PC-9 (cell line): ENCODE measurements at regions not wholly inside any gene's neighbourhood (a gene's known extent, or its start where the extent isn't known, plus 50 kb on each side); places are given as distances from the start of the nearest gene placed in this dataset.

Experiments
- BruUV-seq: library from RNA; stranded (reverse); fragments of 400-500 nt; replicated peaks from 2 replicates; lab custom pipeline; 2021; lab: Mats Ljungman, UMichigan
- CTCF ChIA-PET: fragments of 300-600 bp; sonication (Branson Sonifier 250); formaldehyde crosslinking; loops from one replicate; lab custom pipeline; 2022; ENCODE audit warnings: antibody characterized with exemption; lab: Charles Lee
- POLR2A ChIA-PET: fragments of 300-600 bp; sonication (Branson Sonifier 250); formaldehyde crosslinking; loops from one replicate; lab custom pipeline; 2022; ENCODE audit warnings: antibody characterized with exemption; ENCODE audit not compliant: unreplicated experiment; lab: Charles Lee
- DNase-seq, 2 experiments: peaks; one replicate each; pipeline versions ENCODE4 v3.0.0 to v3.0.0-alpha.2; 2015 to 2022; ENCODE audit warnings: mixed read lengths in 1 of 2
- H2AFZ ChIP-seq: fragments of 200-600 bp; sonication (generic); 2 replicates; pipeline ENCODE4 v1.8.1; 2017; ENCODE audit warnings: antibody characterized with exemption
- H3F3A ChIP-seq: fragments of 200-600 bp; sonication (generic); 2 replicates; pipeline ENCODE4 v1.8.1; 2017; ENCODE audit warnings: antibody characterized with exemption, mild to moderate bottlenecking, low read depth; ENCODE audit not compliant: insufficient read depth
- H3K27ac ChIP-seq: fragments of 200-600 bp; sonication (generic); 2 replicates; pipeline ENCODE4 v1.6.1; 2016; ENCODE audit warnings: mixed run types
- H3K27me3 ChIP-seq: fragments of 200-600 bp; sonication (generic); 2 replicates; pipeline ENCODE4 v1.6.1; 2016; ENCODE audit warnings: low read depth, mixed run types; ENCODE audit not compliant: insufficient read depth
- H3K36me3 ChIP-seq: fragments of 200-600 bp; sonication (generic); 2 replicates; pipeline ENCODE4 v1.6.1; 2016; ENCODE audit warnings: low read depth, mixed run types
- H3K4me1 ChIP-seq: fragments of 200-600 bp; sonication (generic); replicated peaks from 2 replicates; pipeline ENCODE4 v1.6.1; 2016; ENCODE audit warnings: mixed run types; ENCODE audit not compliant: insufficient read depth
- H3K4me2 ChIP-seq: fragments of 200-600 bp; sonication (generic); 2 replicates; pipeline ENCODE4 v1.6.1; 2017; ENCODE audit warnings: mixed run types
- H3K4me3 ChIP-seq: fragments of 200-600 bp; sonication (generic); 2 replicates; pipeline ENCODE4 v1.6.1; 2016; ENCODE audit warnings: mixed run types
- H3K79me2 ChIP-seq: fragments of 200-600 bp; sonication (generic); 2 replicates; pipeline ENCODE4 v1.6.1; 2017; ENCODE audit warnings: low read depth, mixed run types
- H3K9me2 ChIP-seq: fragments of 200-600 bp; sonication (generic); 2 replicates; pipeline ENCODE4 v1.8.1; 2017; ENCODE audit warnings: mild to moderate bottlenecking; ENCODE audit not compliant: insufficient read depth
- H3K9me3 ChIP-seq: fragments of 200-600 bp; sonication (generic); 2 replicates; pipeline ENCODE4 v1.8.1; 2016; ENCODE audit warnings: low read depth; ENCODE audit not compliant: insufficient read depth
- H4K20me1 ChIP-seq: fragments of 200-600 bp; sonication (generic); 2 replicates; pipeline ENCODE4 v1.8.1; 2017; ENCODE audit not compliant: insufficient read depth
- EZH2 ChIP-seq: fragments of 200-600 bp; sonication (generic); IDR thresholded peaks from 2 replicates; pipeline ENCODE4 v1.8.0; 2017; ENCODE audit warnings: antibody characterized with exemption, low read depth
- intact Hi-C: fragments of 100-400 bp; cut with micrococcal nuclease; formaldehyde crosslinking; loops from one replicate; pipeline ENCODE4 v1.10.0; 2022; ENCODE audit not compliant: unreplicated experiment
- TF ChIP-seq, protein P1 (sequence below): fragments of 200-600 bp; sonication (generic); conservative IDR thresholded peaks from 2 replicates; pipeline ENCODE4 v1.6.1; 2017; ENCODE audit warnings: mixed run types, antibody characterized with exemption, mild to moderate bottlenecking, moderate library complexity

DNA sequence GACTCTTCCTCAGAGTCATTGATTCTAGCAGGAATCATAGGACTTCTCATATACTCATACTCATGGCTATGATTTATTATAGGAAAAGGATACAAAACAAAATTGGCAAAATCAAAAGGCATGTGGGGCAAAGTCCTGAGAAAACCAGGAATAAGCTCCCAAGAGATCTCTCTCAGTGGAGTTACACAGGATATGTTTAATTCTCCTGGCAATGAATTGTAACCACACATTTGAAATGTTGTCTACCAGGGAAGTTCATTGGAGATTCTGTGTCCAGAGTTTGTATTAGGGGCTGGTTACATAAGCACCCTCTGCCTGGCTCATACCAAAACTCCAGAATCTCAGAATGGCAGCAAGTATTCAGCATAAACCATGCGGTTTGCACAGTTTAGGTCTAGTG lies 63.9 kb downstream of the ADAMTS1 start:
- H2AFZ ChIP-seq = no peak overlapping the region
- no peaks in the 10 kb centered on the region for H3K9me2 ChIP-seq
- no peaks in the 10 kb centered on the region for H3K79me2 ChIP-seq
- no peaks in the 10 kb centered on the region for H3K36me3 ChIP-seq
- H3K4me2 ChIP-seq = no peak overlapping the region
- CTCF ChIA-PET = no interaction called here
- intact Hi-C loops = no loop called here
- no peak for DNase-seq
- H4K20me1 ChIP-seq = no peaks in the 10 kb centered on the region
- H3K27ac ChIP-seq = no peak overlapping the region
- no peaks in the 10 kb centered on the region for H3K27me3 ChIP-seq
- H3K4me1 ChIP-seq = no peaks in the 10 kb centered on the region
- TF ChIP-seq, protein P1, sequence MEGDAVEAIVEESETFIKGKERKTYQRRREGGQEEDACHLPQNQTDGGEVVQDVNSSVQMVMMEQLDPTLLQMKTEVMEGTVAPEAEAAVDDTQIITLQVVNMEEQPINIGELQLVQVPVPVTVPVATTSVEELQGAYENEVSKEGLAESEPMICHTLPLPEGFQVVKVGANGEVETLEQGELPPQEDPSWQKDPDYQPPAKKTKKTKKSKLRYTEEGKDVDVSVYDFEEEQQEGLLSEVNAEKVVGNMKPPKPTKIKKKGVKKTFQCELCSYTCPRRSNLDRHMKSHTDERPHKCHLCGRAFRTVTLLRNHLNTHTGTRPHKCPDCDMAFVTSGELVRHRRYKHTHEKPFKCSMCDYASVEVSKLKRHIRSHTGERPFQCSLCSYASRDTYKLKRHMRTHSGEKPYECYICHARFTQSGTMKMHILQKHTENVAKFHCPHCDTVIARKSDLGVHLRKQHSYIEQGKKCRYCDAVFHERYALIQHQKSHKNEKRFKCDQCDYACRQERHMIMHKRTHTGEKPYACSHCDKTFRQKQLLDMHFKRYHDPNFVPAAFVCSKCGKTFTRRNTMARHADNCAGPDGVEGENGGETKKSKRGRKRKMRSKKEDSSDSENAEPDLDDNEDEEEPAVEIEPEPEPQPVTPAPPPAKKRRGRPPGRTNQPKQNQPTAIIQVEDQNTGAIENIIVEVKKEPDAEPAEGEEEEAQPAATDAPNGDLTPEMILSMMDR = no peak
- TF ChIP-seq EZH2 = no peak
- H3K4me3 ChIP-seq = no peak overlapping the region
- BruUV-seq = no TSS peak
- no peaks in the 10 kb centered on the region for H3F3A ChIP-seq
- H3K9me3 ChIP-seq = no peaks in the 10 kb centered on the region
- POLR2A ChIA-PET = no interaction called here

DNA sequence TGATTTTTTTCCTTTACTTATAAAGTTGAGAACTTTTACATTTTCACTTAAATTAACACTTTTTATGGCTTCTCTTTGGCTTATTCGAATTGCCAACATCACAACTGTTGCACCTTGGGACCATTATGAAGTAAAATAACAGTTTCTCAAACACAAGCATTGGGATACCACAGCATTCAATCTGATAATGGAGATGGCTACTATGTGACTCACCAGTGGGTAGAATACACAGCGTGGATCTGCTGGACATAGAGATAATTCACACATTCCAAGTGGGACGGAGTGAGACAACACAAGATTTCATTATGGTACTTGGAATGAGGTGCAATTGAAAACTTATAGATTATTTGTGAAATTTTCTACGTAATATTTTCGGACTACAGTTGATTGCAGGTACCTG lies 68.0 kb downstream of the ADAMTS1 start:
- Histone ChIP-seq H2AFZ (no peak overlapping the region), H3K27ac (no peak overlapping the region), H4K20me1 (no peaks in the 10 kb centered on the region), H3K36me3 (no peaks in the 10 kb centered on the region), H3K4me3 (no peak overlapping the region), H3K79me2 (no peaks in the 10 kb centered on the region), H3K27me3 (no peaks in the 10 kb centered on the region), H3K9me3 (no peaks in the 10 kb centered on the region), H3K4me2 (no peak overlapping the region), H3F3A (no peaks in the 10 kb centered on the region), H3K9me2 (no peaks in the 10 kb centered on the region), H3K4me1 (no peaks in the 10 kb centered on the region)
- ChIA-PET POLR2A (no interaction called here), CTCF (no interaction called here)
- intact Hi-C loops = no loop called here
- TF ChIP-seq EZH2 = no peak
- TF ChIP-seq, protein P1 = no peak
- BruUV-seq = no TSS peak
- DNase-seq = no peak

DNA sequence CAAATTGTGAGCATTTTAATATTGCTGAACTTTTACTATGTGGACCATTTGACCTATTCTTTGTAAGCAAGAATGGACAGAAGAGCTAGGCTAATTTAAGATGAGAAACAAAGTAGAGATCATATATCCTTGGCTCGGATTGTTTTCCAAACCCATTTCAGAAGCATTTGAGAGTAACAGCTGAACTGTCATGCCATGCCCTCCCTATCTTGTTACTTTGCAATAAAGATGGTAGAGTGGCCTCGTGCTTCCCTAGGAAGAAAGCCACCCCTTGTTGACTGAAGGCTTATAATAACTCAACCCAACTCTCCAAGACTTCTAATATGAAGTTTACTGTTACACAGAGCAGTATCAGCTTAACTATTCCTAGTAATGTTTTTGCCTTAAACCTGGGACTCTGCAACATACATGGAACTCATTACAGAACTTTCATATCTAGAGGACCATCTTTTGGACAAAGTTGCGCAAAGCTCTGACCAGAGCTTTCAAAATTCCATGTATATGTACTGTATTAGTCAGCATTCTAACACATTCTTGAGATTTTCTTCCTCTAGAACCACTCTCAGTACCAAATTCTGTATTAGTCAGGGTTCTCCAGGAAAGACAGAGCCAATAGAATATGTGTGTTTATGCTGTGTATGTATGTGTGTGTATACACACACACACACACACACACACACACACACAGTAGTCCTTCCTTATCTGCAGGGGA lies 68.7 kb downstream of the ADAMTS1 start:
- Histone ChIP-seq H4K20me1 (no peaks in the 10 kb centered on the region), H3K9me2 (no peaks in the 10 kb centered on the region), H3K4me1 (no peaks in the 10 kb centered on the region), H3K79me2 (no peaks in the 10 kb centered on the region), H3F3A (no peaks in the 10 kb centered on the region), H3K4me2 (no peak overlapping the region), H3K27ac (no peak overlapping the region), H3K4me3 (no peak overlapping the region), H2AFZ (no peak overlapping the region), H3K36me3 (no peaks in the 10 kb centered on the region), H3K27me3 (no peaks in the 10 kb centered on the region), H3K9me3 (no peaks in the 10 kb centered on the region)
- ChIA-PET CTCF (no interaction called here), POLR2A (no interaction called here)
- no peak for TF ChIP-seq EZH2
- TF ChIP-seq, protein P1 = no peak
- intact Hi-C loops = no loop called here
- no peak for DNase-seq
- BruUV-seq = no TSS peak
